ENCODE measurements at regions not wholly inside any gene's neighbourhood (a gene's known extent, or its start where the extent isn't known, plus 50 kb on each side); places are given as distances from the start of the nearest gene placed in this dataset.
"Not testable (repeated sequence)": the region's sequence is repeated elsewhere in the genome, so short reads cannot be mapped to it uniquely, and the experiment has no call there.

DNA sequence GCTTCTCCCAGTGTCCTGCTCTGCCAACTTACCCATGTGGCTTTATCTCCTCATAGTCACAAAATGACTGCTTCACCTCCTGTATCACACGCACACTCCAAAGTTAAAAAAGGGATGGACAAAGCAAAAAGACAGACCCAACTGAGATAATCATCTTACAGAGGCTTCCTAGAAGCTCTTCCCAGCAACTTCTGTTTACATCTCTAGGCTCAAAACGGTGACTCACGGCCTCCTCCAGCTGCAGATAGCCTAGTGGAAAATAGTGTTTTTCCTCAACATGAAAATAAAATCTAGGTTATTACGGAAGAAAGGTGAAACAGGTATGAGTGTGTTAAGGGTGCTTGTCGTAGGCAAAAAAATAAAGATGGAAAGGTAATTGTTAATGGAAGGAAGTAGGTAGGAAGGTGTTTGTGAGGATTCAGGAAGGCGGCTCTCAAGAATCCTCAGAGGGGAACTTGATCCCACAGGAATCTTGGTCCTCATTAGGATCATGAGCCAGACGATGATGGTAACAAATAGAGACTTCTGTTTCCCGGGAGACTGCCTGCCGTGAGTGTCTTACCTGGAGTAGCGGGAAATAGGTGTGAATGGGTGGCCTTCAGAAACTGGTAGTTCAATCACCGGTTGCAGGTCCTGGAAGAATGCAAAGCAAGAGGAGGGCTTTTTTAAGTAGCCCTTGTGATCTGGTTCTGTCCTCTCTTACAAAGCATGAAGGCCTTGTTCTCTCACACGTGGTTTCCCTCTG lies 487.5 kb upstream of the TMEM132C start:
- H3K36me3 ChIP-seq (ENCODE audit: insufficient read depth, low read length) = no peaks in the 10 kb centered on the region
- H3K9me3 ChIP-seq (ENCODE audit: control insufficient read depth, insufficient read depth, low read length) = no peaks in the 10 kb centered on the region
- H3K4me1 ChIP-seq (ENCODE audit: insufficient read depth, low read length) = no peaks in the 10 kb centered on the region
- H3K9ac ChIP-seq (ENCODE audit: low read depth, low read length) = no peak overlapping the region

DNA sequence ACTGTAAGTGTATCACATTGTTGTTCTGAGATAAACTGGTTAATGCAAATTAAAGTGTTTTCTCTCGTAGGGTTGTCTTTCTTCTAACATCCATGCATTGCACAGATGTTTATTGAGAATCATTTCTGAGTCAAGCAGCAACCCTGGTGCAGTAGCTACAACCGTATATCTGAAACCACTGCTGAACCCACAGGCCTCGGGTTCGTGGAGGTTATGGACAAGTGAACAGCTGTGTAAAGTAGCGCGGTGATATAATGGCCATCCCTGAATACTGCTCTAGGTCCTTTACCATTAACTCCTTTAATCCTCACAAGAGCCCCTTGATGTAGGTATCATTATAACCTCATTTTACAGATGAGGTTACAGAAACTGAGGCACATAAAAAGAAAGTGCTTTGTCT lies 486.1 kb upstream of the TMEM132C start:
- Histone ChIP-seq H3K36me3 (ENCODE audit: insufficient read depth, low read length) (no peaks in the 10 kb centered on the region), H3K9me3 (ENCODE audit: control insufficient read depth, insufficient read depth, low read length) (no peaks in the 10 kb centered on the region), H3K4me1 (ENCODE audit: insufficient read depth, low read length) (no peaks in the 10 kb centered on the region), H3K9ac (ENCODE audit: low read depth, low read length) (no peak overlapping the region)

DNA sequence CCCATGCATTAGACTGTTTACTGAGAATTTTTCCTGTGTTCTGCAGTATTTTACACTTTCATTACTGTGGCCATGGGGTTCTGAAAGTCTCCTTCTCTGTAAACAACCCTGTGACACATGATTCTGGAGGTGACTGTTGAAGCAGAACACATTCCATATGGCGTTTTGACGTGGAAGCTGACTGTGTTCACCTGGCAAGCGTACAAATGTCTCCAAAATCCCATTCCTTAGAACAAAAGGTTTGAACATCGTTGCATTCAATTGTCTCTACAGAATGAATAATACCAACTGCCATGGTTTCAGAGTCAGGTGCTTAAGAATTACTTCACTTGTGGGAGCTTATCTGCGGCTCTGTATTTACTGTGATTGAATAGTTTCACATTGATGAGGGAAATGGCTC lies 485.6 kb upstream of the TMEM132C start:
- Histone ChIP-seq H3K4me1 (ENCODE audit: insufficient read depth, low read length) (no peaks in the 10 kb centered on the region), H3K36me3 (ENCODE audit: insufficient read depth, low read length) (no peaks in the 10 kb centered on the region), H3K9me3 (ENCODE audit: control insufficient read depth, insufficient read depth, low read length) (no peaks in the 10 kb centered on the region), H3K9ac (ENCODE audit: low read depth, low read length) (no peak overlapping the region)

DNA sequence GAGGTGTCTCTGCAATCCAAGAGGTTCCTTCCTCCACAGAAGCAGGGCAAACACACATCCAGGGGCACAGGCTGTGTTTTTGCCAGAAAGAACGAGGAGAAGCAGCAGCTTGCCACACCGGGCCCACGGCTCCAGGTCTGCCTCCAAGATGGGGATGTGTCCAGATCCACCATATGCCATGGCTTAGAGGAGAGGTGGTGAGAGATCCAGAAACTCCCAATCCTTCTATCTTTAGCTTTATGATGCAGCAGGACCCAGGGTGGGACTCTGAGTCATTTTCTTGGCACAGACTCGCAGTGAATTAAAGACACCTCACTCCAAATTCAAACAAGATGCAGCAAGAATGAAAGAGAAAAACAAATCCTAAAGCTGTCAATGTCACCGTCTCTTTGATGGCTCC lies 481.4 kb upstream of the TMEM132C start:
- Histone ChIP-seq H3K9me3 (ENCODE audit: control insufficient read depth, insufficient read depth, low read length) (no peaks in the 10 kb centered on the region), H3K36me3 (ENCODE audit: insufficient read depth, low read length) (no peaks in the 10 kb centered on the region), H3K4me1 (ENCODE audit: insufficient read depth, low read length) (no peaks in the 10 kb centered on the region), H3K9ac (ENCODE audit: low read depth, low read length) (no peak overlapping the region)

DNA sequence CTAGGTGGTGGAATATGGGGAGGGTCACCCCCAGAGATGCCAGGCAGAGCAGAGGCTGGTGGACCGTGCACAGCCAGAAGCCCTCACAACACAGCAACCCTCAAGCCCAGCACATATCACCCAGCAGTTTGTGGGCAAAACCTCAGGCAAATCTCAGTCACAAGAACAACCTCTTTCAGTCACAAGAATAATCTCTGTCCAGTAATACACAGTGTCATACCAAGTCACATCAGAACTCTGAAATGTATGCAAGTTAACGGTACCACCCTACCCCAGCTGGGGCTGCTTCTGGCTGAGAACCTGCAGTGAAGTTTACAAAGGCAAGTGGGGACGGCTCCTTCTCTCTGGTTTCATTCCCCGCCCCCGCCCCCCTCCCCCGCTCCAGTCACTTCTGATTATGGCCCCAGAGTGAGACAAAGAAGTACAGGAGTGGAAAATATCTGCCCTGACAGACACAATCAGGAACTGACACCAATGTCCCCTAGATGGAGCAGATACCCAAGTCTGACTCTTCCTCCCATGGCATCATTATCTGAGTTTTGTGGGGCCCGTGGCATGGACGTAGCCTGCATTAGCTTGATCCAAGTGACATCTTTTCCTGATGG lies 480.9 kb upstream of the TMEM132C start:
- Histone ChIP-seq H3K9ac (ENCODE audit: low read depth, low read length) (no peak overlapping the region), H3K9me3 (ENCODE audit: control insufficient read depth, insufficient read depth, low read length) (no peaks in the 10 kb centered on the region), H3K36me3 (ENCODE audit: insufficient read depth, low read length) (no peaks in the 10 kb centered on the region), H3K4me1 (ENCODE audit: insufficient read depth, low read length) (no peaks in the 10 kb centered on the region)

DNA sequence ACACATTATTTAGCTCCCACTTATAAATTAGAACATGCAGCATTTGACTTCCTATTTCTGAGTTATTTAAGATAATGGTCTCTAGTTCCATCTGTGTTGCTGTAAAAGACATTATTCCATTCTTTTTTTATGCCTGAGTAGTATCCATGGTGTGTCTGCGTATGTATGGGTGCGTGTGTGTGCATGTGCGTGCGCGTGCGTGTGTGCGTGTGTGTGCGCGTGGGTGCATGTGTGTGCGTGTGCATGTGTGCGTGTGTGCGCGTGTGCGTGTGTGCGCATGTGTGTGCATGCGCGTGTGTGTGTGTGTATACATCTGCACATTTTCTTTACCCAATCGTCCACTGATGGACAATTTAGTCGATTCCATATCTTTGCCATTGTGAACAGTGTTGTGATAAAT lies 479.4 kb upstream of the TMEM132C start:
- Histone ChIP-seq H3K9me3 (ENCODE audit: control insufficient read depth, insufficient read depth, low read length) (no peaks in the 10 kb centered on the region), H3K36me3 (ENCODE audit: insufficient read depth, low read length) (no peaks in the 10 kb centered on the region), H3K9ac (ENCODE audit: low read depth, low read length) (no peak overlapping the region), H3K4me1 (ENCODE audit: insufficient read depth, low read length) (no peaks in the 10 kb centered on the region)

DNA sequence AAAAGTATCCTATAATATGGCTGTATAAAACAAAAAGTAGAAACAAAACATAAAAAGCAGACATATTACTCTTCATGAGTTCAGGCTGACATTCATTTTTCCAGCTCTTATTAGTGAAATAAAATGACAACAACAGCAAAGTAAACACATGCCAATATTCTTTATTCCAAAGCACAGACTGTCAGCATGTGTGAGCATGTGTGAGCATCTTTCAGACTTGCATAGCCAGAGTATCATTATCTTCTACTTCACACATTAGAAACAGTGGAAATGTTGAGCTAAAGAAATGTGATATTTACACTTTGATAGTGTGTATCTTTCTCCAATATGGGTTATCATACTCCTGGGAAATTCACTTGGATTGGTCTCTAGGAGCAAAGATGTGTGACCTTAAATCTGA lies 476.6 kb upstream of the TMEM132C start:
- no peak overlapping the region for H3K9ac ChIP-seq (ENCODE audit: low read depth, low read length)
- H3K36me3 ChIP-seq (ENCODE audit: insufficient read depth, low read length) = no peaks in the 10 kb centered on the region
- no peaks in the 10 kb centered on the region for H3K4me1 ChIP-seq (ENCODE audit: insufficient read depth, low read length)
- H3K9me3 ChIP-seq (ENCODE audit: control insufficient read depth, insufficient read depth, low read length) = no peaks in the 10 kb centered on the region

DNA sequence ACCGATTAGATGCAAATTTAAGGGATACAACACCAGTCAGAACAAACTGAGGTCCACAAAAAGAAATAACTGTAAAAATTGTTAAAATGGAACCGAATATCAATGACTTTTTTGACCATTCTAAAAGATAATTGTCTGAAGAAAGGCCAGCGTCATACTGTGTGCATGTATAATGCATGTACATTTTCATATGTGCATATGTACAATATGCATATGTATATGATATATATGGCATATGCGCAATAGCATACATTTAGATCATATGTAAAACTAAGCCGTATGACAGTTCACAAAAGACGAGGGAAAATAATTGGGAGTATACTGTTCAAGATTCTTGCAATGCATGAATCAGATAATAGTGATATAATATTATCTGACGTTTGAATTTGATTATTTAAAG lies 475.8 kb upstream of the TMEM132C start:
- H3K36me3 ChIP-seq (ENCODE audit: insufficient read depth, low read length) = no peaks in the 10 kb centered on the region
- H3K9ac ChIP-seq (ENCODE audit: low read depth, low read length) = no peak overlapping the region
- no peaks in the 10 kb centered on the region for H3K9me3 ChIP-seq (ENCODE audit: control insufficient read depth, insufficient read depth, low read length)
- no peaks in the 10 kb centered on the region for H3K4me1 ChIP-seq (ENCODE audit: insufficient read depth, low read length)

DNA sequence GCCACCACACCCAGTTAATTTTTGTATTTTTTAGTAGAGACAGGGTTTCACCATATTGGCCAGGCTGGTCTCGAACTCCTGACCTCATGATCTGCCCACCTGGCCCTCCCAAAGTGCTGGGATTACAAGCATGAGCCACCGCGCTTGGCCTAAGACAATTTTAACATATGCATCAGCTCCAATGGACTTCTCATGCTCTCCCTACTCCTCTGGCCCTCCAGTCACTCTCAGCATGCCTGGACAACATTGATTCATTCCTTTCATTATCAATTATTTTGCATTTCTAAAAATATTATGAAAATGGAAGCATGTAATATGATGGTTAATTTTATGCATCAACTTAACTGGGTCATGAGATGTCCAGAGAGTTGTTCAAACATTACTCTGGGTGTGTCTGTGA lies 469.1 kb upstream of the TMEM132C start:
- H3K9me3 ChIP-seq (ENCODE audit: control insufficient read depth, insufficient read depth, low read length) = no peaks in the 10 kb centered on the region
- no peaks in the 10 kb centered on the region for H3K36me3 ChIP-seq (ENCODE audit: insufficient read depth, low read length)
- no peaks in the 10 kb centered on the region for H3K4me1 ChIP-seq (ENCODE audit: insufficient read depth, low read length)
- H3K9ac ChIP-seq (ENCODE audit: low read depth, low read length) = no peak overlapping the region

DNA sequence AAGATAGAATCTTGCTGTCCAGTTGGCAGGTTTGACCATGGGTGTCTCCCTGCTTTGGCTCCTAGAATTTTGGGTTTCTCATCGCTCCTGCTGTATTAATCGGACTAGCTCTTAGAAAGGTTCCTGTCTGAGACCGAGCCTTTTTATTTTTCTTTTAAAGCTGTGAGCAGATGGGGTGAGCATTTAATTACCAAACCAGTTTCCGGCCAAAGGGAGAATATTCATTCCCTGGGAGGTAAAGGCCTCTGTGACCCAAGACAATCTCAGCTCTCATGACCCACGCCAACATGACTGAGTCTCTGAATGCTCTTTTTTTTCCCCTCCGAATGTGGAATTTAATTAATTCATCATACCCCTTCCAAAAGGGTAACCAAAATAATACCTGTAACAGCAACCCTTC lies 464.7 kb upstream of the TMEM132C start:
- H3K36me3 ChIP-seq (ENCODE audit: insufficient read depth, low read length) = no peaks in the 10 kb centered on the region
- no peaks in the 10 kb centered on the region for H3K4me1 ChIP-seq (ENCODE audit: insufficient read depth, low read length)
- no peaks in the 10 kb centered on the region for H3K9me3 ChIP-seq (ENCODE audit: control insufficient read depth, insufficient read depth, low read length)
- no peak overlapping the region for H3K9ac ChIP-seq (ENCODE audit: low read depth, low read length)

DNA sequence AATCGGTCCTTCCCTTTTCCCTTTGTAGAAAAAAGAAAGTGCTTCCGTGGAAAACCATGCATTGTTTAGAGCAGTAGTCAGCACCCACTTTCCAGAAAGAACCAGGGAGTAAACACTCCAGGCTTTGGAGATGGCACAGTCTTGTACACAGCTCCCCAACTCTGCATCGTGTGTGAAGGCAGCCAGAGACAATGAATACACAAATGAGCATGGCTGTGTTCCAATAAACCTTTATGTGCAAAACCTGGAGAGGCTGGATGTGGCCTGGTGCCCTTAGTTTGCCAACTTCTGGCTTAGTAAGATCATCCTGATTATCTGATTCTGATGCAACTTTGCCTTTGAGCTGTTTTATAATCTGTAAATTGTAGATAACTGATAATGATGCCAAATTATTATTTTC lies 463.4 kb upstream of the TMEM132C start:
- H3K9me3 ChIP-seq (ENCODE audit: control insufficient read depth, insufficient read depth, low read length) = no peaks in the 10 kb centered on the region
- H3K4me1 ChIP-seq (ENCODE audit: insufficient read depth, low read length) = no peaks in the 10 kb centered on the region
- H3K9ac ChIP-seq (ENCODE audit: low read depth, low read length) = no peak overlapping the region
- H3K36me3 ChIP-seq (ENCODE audit: insufficient read depth, low read length) = no peaks in the 10 kb centered on the region

DNA sequence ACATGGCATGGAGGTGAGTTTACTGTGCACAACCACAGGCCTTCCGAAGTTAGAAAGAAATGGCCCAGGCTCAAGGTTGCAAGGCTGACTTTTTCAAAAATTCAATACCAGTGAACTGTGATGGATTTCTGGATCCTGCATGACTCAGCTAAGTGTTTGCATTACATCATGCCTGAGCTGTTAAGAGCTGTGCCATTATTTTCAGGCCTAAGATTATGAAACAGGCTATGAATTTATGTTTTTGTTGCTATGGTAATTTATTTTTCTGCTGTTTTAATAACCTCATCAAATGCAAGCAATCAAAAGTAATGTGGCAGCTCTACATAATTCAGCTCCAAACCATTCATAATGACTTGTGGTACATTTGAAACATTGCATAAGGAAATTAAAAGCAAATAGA lies 457.7 kb upstream of the TMEM132C start:
- H3K9me3 ChIP-seq (ENCODE audit: control insufficient read depth, insufficient read depth, low read length) = no peaks in the 10 kb centered on the region
- no peak overlapping the region for H3K9ac ChIP-seq (ENCODE audit: low read depth, low read length)
- H3K4me1 ChIP-seq (ENCODE audit: insufficient read depth, low read length) = no peaks in the 10 kb centered on the region
- H3K36me3 ChIP-seq (ENCODE audit: insufficient read depth, low read length) = no peaks in the 10 kb centered on the region

DNA sequence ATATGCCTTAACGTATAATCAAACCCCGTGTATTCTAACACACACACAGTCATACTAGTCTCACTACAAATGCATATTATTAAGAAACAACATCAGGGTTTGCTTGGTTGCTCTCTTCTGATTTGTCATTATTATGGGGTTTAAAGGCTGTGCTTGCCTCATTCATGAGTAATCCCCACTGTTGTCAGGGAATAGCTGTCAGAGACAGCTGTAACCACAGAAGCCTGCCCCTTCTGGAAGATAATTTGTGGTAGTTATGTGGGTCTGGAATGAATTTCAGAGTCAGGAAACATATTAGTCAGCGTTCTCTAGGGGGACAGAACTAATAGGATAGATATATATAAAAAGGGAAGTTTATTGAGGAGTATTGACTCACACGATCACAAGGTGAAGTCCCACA lies 456.9 kb upstream of the TMEM132C start:
- no peaks in the 10 kb centered on the region for H3K4me1 ChIP-seq (ENCODE audit: insufficient read depth, low read length)
- H3K9me3 ChIP-seq (ENCODE audit: control insufficient read depth, insufficient read depth, low read length) = no peaks in the 10 kb centered on the region
- no peak overlapping the region for H3K9ac ChIP-seq (ENCODE audit: low read depth, low read length)
- H3K36me3 ChIP-seq (ENCODE audit: insufficient read depth, low read length) = no peaks in the 10 kb centered on the region

DNA sequence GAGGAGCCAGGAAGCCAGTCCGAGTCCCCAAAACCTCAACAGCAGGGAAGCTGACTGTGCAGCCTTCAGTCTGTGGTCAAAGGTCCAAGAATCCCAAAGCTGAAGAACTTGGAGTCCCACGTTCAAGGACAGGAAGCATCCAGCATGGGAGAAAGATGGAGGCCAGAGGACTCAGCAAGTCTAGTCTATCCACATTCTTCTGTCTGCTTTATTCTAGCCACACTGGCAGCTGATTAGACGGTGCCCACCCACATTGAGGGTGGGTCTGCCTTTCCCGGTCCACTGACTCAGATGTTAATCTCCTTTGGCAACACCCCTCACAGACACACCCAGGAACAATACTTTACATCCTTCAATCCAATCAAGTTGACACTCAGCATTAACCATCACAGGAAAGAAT lies 456.5 kb upstream of the TMEM132C start:
- not testable (repeated sequence) for H3K9me3 ChIP-seq (ENCODE audit: control insufficient read depth, insufficient read depth, low read length); H3K4me1 ChIP-seq (ENCODE audit: insufficient read depth, low read length); H3K9ac ChIP-seq (ENCODE audit: low read depth, low read length); H3K36me3 ChIP-seq (ENCODE audit: insufficient read depth, low read length)

DNA sequence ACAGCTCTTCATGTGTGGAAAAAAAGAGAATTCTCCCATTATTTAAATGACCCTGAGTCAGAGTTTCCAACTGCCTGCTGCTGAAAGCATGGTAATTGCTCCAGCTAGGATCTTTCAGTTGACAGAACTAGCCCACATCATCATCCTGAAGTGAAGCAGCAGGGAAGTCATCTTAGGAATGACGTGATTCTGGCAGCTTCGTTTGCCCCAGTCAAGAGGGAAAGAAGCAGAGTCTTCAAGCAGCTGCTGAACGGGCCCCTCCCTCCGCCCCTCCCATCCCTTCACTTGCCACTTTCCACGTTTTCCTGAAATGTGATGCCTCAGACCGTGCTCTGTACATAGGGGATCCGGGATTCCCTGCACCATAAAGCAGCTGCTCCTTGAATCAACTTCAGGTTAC lies 455.0 kb upstream of the TMEM132C start:
- H3K9ac ChIP-seq (ENCODE audit: low read depth, low read length) = no peak overlapping the region
- no peaks in the 10 kb centered on the region for H3K36me3 ChIP-seq (ENCODE audit: insufficient read depth, low read length)
- H3K4me1 ChIP-seq (ENCODE audit: insufficient read depth, low read length) = no peaks in the 10 kb centered on the region
- H3K9me3 ChIP-seq (ENCODE audit: control insufficient read depth, insufficient read depth, low read length) = no peaks in the 10 kb centered on the region

Measured in ES-I3 (cell line).